ENCODE measurements at regions not wholly inside any gene's neighbourhood (a gene's known extent, or its start where the extent isn't known, plus 50 kb on each side); places are given as distances from the start of the nearest gene placed in this dataset.

GRCh38 chr11:27931770-27932169 lies 176.2 kb downstream of the KIF18A start:
- no peak for TF ChIP-seq CTCF (IDR thresholded peaks at IDR 0.05; ENCODE audit: low read depth, low read length)
- TF ChIP-seq EZH2phosphoT487 (IDR thresholded peaks at IDR 0.05; ENCODE audit: low read depth), result no peak

Data from OCI-LY3 (cell line).